DOHH2 (cell line): ENCODE measurements at regions not wholly inside any gene's neighbourhood (a gene's known extent, or its start where the extent isn't known, plus 50 kb on each side); places are given as distances from the start of the nearest gene placed in this dataset.

ENCODE experiments used
- EZH2phosphoT487 ChIP-seq: fragments of 200-600 bp; sonication (generic); IDR thresholded peaks from 2 replicates; pipeline ENCODE4 v1.6.1; 2017; ENCODE audit warnings: borderline replicate concordance, mild to moderate bottlenecking, antibody characterized with exemption, low read length, moderate library complexity, mixed read lengths
- TF ChIP-seq, protein P1 (sequence below): fragments of 200-600 bp; sonication (generic); IDR thresholded peaks from one replicate; pipeline ENCODE4 v1.5.1; 2014; ENCODE audit warnings: antibody characterized with exemption, mild to moderate bottlenecking, low read depth, low read length; ENCODE audit not compliant: poor library complexity, severe bottlenecking

DNA sequence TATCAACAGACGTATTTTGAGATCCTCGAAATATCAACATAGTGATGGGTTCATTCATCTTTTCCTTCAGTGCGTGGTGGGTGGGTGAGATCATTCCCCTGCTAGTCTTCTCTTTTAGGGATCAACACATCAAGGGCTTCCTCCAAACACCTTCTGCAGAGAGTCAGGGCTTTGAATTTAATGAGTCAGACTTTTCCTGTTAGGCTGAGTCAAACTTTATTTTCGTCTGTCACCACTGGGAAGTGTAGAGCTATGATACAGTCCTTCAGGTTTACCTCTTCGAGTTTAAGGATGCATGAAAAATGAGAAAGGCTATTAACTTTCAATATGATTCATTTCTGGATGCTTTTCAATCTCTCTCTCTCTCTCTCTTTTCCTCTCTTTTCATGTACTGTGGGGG lies 189.1 kb downstream of the BMP2 start:
- TF ChIP-seq, protein P1, sequence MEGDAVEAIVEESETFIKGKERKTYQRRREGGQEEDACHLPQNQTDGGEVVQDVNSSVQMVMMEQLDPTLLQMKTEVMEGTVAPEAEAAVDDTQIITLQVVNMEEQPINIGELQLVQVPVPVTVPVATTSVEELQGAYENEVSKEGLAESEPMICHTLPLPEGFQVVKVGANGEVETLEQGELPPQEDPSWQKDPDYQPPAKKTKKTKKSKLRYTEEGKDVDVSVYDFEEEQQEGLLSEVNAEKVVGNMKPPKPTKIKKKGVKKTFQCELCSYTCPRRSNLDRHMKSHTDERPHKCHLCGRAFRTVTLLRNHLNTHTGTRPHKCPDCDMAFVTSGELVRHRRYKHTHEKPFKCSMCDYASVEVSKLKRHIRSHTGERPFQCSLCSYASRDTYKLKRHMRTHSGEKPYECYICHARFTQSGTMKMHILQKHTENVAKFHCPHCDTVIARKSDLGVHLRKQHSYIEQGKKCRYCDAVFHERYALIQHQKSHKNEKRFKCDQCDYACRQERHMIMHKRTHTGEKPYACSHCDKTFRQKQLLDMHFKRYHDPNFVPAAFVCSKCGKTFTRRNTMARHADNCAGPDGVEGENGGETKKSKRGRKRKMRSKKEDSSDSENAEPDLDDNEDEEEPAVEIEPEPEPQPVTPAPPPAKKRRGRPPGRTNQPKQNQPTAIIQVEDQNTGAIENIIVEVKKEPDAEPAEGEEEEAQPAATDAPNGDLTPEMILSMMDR: no peak
- TF ChIP-seq EZH2phosphoT487: no peak
